Ishikawa (cell line): ENCODE measurements at regions not wholly inside any gene's neighbourhood (a gene's known extent, or its start where the extent isn't known, plus 50 kb on each side); places are given as distances from the start of the nearest gene placed in this dataset.

ENCODE experiments used
- EP300 ChIP-seq: IDR thresholded peaks from 2 replicates; pipeline ENCODE4 v1.6.1; 2012; ENCODE audit warnings: borderline replicate concordance
- FOXM1 ChIP-seq: IDR thresholded peaks from 2 replicates; pipeline ENCODE4 v1.6.1; 2012; ENCODE audit warnings: low read depth, borderline replicate concordance
- MAX ChIP-seq: IDR thresholded peaks from 2 replicates; pipeline ENCODE4 v1.6.1; 2012
- RAD21 ChIP-seq: IDR thresholded peaks from 2 replicates; pipeline ENCODE4 v1.6.1; 2012; ENCODE audit warnings: low read depth
- REST ChIP-seq: IDR thresholded peaks from 2 replicates; pipeline ENCODE4 v1.6.1; 2012; ENCODE audit warnings: low read depth, mild to moderate bottlenecking
- TAF1 ChIP-seq: IDR thresholded peaks from 2 replicates; pipeline ENCODE4 v1.6.1; 2012; ENCODE audit warnings: low read depth, mild to moderate bottlenecking
- USF1 ChIP-seq: IDR thresholded peaks from 2 replicates; pipeline ENCODE4 v1.6.1; 2012

- no peak for TF ChIP-seq TAF1
- no peak for TF ChIP-seq EP300
- no peak for TF ChIP-seq REST
- no peak for TF ChIP-seq USF1
- no peak for TF ChIP-seq MAX
- no peak for TF ChIP-seq RAD21
- no peak for TF ChIP-seq FOXM1
Measured at GRCh38 chr3:181969925-181970324, 258.2 kb downstream of the SOX2 start.
